HCT116 (cell line): ENCODE measurements at regions not wholly inside any gene's neighbourhood (a gene's known extent, or its start where the extent isn't known, plus 50 kb on each side); places are given as distances from the start of the nearest gene placed in this dataset.
"Not testable (repeated sequence)": the region's sequence is repeated elsewhere in the genome, so short reads cannot be mapped to it uniquely, and the experiment has no call there.

ENCODE experiments used
- ATAC-seq: fragments of 200-7000 bp; cut with Tn5 transposase; 2 replicates; pipeline ENCODE4 v1.9.1; 2020; ENCODE audit warnings: mild to moderate bottlenecking, moderate library complexity
- BruUV-seq: library from RNA; stranded (reverse); fragments of 400-500 nt; replicated peaks from 2 replicates; lab custom pipeline; 2021; lab: Mats Ljungman, UMichigan
- CTCF ChIA-PET: fragments of 300-600 bp; sonication (Branson Sonifier 250); formaldehyde crosslinking; loops from one replicate; lab custom pipeline; 2021; ENCODE audit warnings: antibody characterized with exemption; lab: Charles Lee
- POLR2A ChIA-PET: fragments of 300-600, 350-600 bp; sonication (Branson Sonifier 250); formaldehyde crosslinking; loops from one replicate; lab custom pipeline; 2021; ENCODE audit warnings: antibody characterized with exemption; lab: Charles Lee
- RAD21 ChIA-PET, 2 experiments: fragments of 300-600 bp; sonication (Branson Sonifier 250); formaldehyde crosslinking; loops; one replicate each; lab custom pipeline; 2023; ENCODE audit warnings: low total read pairs in 2 of 2; ENCODE audit not compliant: uncharacterized antibody in 2 of 2, unreplicated experiment in 2 of 2, low non-redundant PET in 1 of 2; lab: Charles Lee
- DNase-seq: peaks from one replicate; pipeline ENCODE4 v3.0.0-alpha.2; 2010; ENCODE audit warnings: low read depth, low spot score
- H2AFZ ChIP-seq: fragments of 200-600 bp; shearing (Covaris generic), sonication (generic); 2 replicates; pipeline ENCODE4 v1.6.1; 2017; ENCODE audit warnings: low read depth, mixed run types, mixed read lengths, antibody characterized with exemption, low read length; ENCODE audit not compliant: poor library complexity, severe bottlenecking
- H3K27ac ChIP-seq: 2 replicates; pipeline ENCODE4 v1.5.1; 2012; ENCODE audit warnings: low read depth, low read length
- H3K27me3 ChIP-seq: fragments of 200-600 bp; sonication (generic); 2 replicates; pipeline ENCODE4 v1.6.1; 2016; ENCODE audit warnings: mixed run types, low read length, mixed read lengths; ENCODE audit not compliant: insufficient read depth
- H3K36me3 ChIP-seq, 2 experiments: fragments of 200-500 bp in 1 of 2; fragments of 200-600 bp in 1 of 2; sonication (Bioruptor generic) in 1 of 2; sonication (generic) in 1 of 2; 2 replicates each; pipeline versions ENCODE4 v1.5.1 to v1.6.1; 2014 to 2016; ENCODE audit warnings: low read length in 2 of 2, inconsistent platforms in 1 of 2, mixed read lengths in 1 of 2, mixed run types in 1 of 2; ENCODE audit not compliant: insufficient read depth in 2 of 2, control insufficient read depth in 1 of 2
- H3K4me1 ChIP-seq, 2 experiments: fragments of 200-600 bp in 1 of 2; sonication (generic) in 1 of 2; 2 replicates each; pipeline versions ENCODE4 v1.5.1 to v1.6.1; 2012 to 2017; ENCODE audit warnings: low read length in 2 of 2, inconsistent platforms in 1 of 2, mild to moderate bottlenecking in 1 of 2, mixed read lengths in 1 of 2, mixed run types in 1 of 2, moderate library complexity in 1 of 2; ENCODE audit not compliant: insufficient read depth in 2 of 2, control insufficient read depth in 1 of 2
- H3K4me2 ChIP-seq: fragments of 200-600 bp; sonication (generic); 2 replicates; pipeline ENCODE4 v1.6.1; 2017; ENCODE audit warnings: mixed run types, low read length, mixed read lengths
- H3K4me3 ChIP-seq, 2 experiments: fragments of 200-600 bp in 1 of 2; sonication (generic) in 1 of 2; replicated peaks in 1 of 2; 2 replicates each; pipeline ENCODE4 v1.5.1; 2011 to 2016; ENCODE audit warnings: low read length in 2 of 2, control low read depth in 1 of 2, low read depth in 1 of 2, mild to moderate bottlenecking in 1 of 2, mixed read lengths in 1 of 2, mixed run types in 1 of 2
- H3K79me2 ChIP-seq: fragments of 200-600 bp; sonication (generic); 2 replicates; pipeline ENCODE4 v1.6.1; 2017; ENCODE audit warnings: mild to moderate bottlenecking, mixed run types, low read length, moderate library complexity, mixed read lengths; ENCODE audit not compliant: insufficient read depth
- H3K9ac ChIP-seq: fragments of 200-600 bp; sonication (generic); 2 replicates; pipeline ENCODE4 v1.6.1; 2016; ENCODE audit warnings: low read length, mixed read lengths
- H3K9me2 ChIP-seq: fragments of 200-600 bp; sonication (generic), shearing (Covaris generic); 2 replicates; pipeline ENCODE4 v1.6.1; 2017; ENCODE audit warnings: mixed run types, mild to moderate bottlenecking, moderate library complexity; ENCODE audit not compliant: insufficient read depth
- H3K9me3 ChIP-seq, 2 experiments: fragments of 200-500 bp in 1 of 2; fragments of 200-600 bp in 1 of 2; sonication (Bioruptor generic) in 1 of 2; sonication (generic) in 1 of 2; 2 replicates each; pipeline ENCODE4 v1.6.1; 2014 to 2017; ENCODE audit warnings: low read length in 2 of 2, mixed read lengths in 2 of 2, inconsistent platforms in 1 of 2, low read depth in 1 of 2, mild to moderate bottlenecking in 1 of 2, mixed run types in 1 of 2, moderate library complexity in 1 of 2; ENCODE audit not compliant: control insufficient read depth in 1 of 2, insufficient read depth in 1 of 2
- H4K20me1 ChIP-seq: fragments of 200-600 bp; sonication (generic), shearing (Covaris generic); 2 replicates; pipeline ENCODE4 v1.6.1; 2017; ENCODE audit warnings: mixed run types, mild to moderate bottlenecking, moderate library complexity; ENCODE audit not compliant: insufficient read depth
- ATF3 ChIP-seq: IDR thresholded peaks from 2 replicates; pipeline ENCODE4 v1.6.1; 2012
- CBX3 ChIP-seq: IDR thresholded peaks from 2 replicates; pipeline ENCODE4 v1.6.1; 2012; ENCODE audit warnings: low read depth
- CEBPB ChIP-seq: IDR thresholded peaks from 2 replicates; pipeline ENCODE4 v1.6.1; 2012; ENCODE audit warnings: low read depth
- EGR1 ChIP-seq: IDR thresholded peaks from 2 replicates; pipeline ENCODE4 v1.6.1; 2012; ENCODE audit warnings: low read depth
- EZH2 ChIP-seq: fragments of 200-600 bp; sonication (generic); IDR thresholded peaks from 2 replicates; pipeline ENCODE4 v1.6.1; 2017; ENCODE audit warnings: antibody characterized with exemption, mixed run types
- FOSL1 ChIP-seq: IDR thresholded peaks from 2 replicates; pipeline ENCODE4 v1.6.1; 2012; ENCODE audit warnings: low read depth
- JUND ChIP-seq: IDR thresholded peaks from 2 replicates; pipeline ENCODE4 v1.6.1; 2012
- POLR2A ChIP-seq: IDR thresholded peaks from 2 replicates; pipeline ENCODE4 v1.7.0; 2011; ENCODE audit warnings: borderline replicate concordance; ENCODE audit not compliant: insufficient read depth, insufficient read length; ENCODE audit errors: extremely low read depth
- RAD21 ChIP-seq: IDR thresholded peaks from 2 replicates; pipeline ENCODE4 v1.6.1; 2012; ENCODE audit warnings: low read depth, mild to moderate bottlenecking
- REST ChIP-seq: IDR thresholded peaks from 2 replicates; pipeline ENCODE4 v1.6.1; 2012; ENCODE audit warnings: low read depth
- SIN3A ChIP-seq: IDR thresholded peaks from 2 replicates; pipeline ENCODE4 v1.6.1; 2012; ENCODE audit warnings: low read depth
- SP1 ChIP-seq: IDR thresholded peaks from 2 replicates; pipeline ENCODE4 v1.6.1; 2012; ENCODE audit warnings: low read depth
- ZNF274 ChIP-seq: fragments of 200-500 bp; sonication (Bioruptor generic); IDR thresholded peaks from 2 replicates; pipeline ENCODE4 v1.6.1; 2014; ENCODE audit warnings: mild to moderate bottlenecking, low read depth, low read length, inconsistent platforms
- intact Hi-C: fragments of 100-400 bp; cut with micrococcal nuclease; formaldehyde crosslinking; loops from 2 replicates; pipeline ENCODE4 v1.10.0; 2022
- TF ChIP-seq, protein P1 (sequence below): IDR thresholded peaks from 2 replicates; pipeline ENCODE4 v1.6.1; 2011; ENCODE audit warnings: mild to moderate bottlenecking, low read length, moderate library complexity; ENCODE audit not compliant: insufficient replicate concordance; ENCODE audit errors: extremely low read depth

GRCh38 chr5:128858995-128859394 is 106.3 kb upstream of the SLC27A6 start (continued):
- TF ChIP-seq, protein P1, sequence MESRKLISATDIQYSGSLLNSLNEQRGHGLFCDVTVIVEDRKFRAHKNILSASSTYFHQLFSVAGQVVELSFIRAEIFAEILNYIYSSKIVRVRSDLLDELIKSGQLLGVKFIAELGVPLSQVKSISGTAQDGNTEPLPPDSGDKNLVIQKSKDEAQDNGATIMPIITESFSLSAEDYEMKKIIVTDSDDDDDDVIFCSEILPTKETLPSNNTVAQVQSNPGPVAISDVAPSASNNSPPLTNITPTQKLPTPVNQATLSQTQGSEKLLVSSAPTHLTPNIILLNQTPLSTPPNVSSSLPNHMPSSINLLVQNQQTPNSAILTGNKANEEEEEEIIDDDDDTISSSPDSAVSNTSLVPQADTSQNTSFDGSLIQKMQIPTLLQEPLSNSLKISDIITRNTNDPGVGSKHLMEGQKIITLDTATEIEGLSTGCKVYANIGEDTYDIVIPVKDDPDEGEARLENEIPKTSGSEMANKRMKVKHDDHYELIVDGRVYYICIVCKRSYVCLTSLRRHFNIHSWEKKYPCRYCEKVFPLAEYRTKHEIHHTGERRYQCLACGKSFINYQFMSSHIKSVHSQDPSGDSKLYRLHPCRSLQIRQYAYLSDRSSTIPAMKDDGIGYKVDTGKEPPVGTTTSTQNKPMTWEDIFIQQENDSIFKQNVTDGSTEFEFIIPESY, result no peak
- TF ChIP-seq EGR1 (no peak), CEBPB (no peak), POLR2A (no peak), ATF3 (no peak), SP1 (no peak)

- not testable (repeated sequence) for H4K20me1 ChIP-seq
Observed at GRCh38 chr5:128861155-128861554, 104.1 kb upstream of the SLC27A6 start.

DNA sequence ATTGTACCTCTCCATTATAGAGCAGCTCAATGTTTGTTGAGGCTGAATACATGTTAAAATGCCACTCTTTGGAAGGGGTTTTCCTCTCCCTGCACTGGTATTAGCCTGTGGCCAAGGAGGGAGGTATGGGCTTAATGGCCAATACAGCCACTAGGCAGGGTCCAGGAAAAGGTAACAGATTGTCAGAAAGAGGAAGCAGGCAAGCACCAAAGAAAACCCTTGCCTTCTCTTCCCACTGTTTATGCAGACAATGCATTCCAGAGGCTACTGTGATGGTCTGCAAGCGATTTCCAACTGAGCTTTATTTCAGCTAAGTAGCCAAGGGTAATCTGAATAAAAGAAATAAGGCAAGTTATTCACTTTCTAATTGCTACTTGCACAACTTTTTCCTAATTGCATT is 95.3 kb upstream of the SLC27A6 start:
- no peak for TF ChIP-seq SIN3A
- no peak for TF ChIP-seq ZNF274
- no peak for TF ChIP-seq RAD21
- no peak for TF ChIP-seq REST
- TF ChIP-seq JUND, result no peak
- TF ChIP-seq CBX3, result no peak
- TF ChIP-seq FOSL1, result no peak
- TF ChIP-seq POLR2A, result no peak
- TF ChIP-seq EGR1, result no peak
- TF ChIP-seq EZH2, result no peak
- no peak for TF ChIP-seq CEBPB
- ChIA-PET POLR2A (no interaction called here), RAD21 (no interaction called here), CTCF (no interaction called here)
- Histone ChIP-seq H3K27me3 (no peaks in the 10 kb centered on the region), H3K9me2 (no peaks in the 10 kb centered on the region), H3K4me2 (no peak overlapping the region), H3K9ac (no peak overlapping the region), H3K4me1 (no peaks in the 10 kb centered on the region), H3K79me2 (no peaks in the 10 kb centered on the region), H2AFZ (no peak overlapping the region), H3K27ac (no peak overlapping the region), H3K9me3 (no peaks in the 10 kb centered on the region), H3K4me3 (no peak overlapping the region), H4K20me1 (no peaks in the 10 kb centered on the region), H3K36me3 (no peaks in the 10 kb centered on the region)
- ATAC-seq (no peak), DNase-seq (no peak)
- no TSS peak for BruUV-seq
- intact Hi-C loops, result no loop called here

More at GRCh38 chr5:128861155-128861554, 104.1 kb upstream of the SLC27A6 start:
- H3K4me1 ChIP-seq, CTCF ChIA-PET, H3K4me3 ChIP-seq, H3K9me3 ChIP-seq, H3K9ac ChIP-seq, H3K27me3 ChIP-seq, H3K36me3 ChIP-seq, H2AFZ ChIP-seq, BruUV-seq, DNase-seq, intact Hi-C loops, H3K9me2 ChIP-seq, H3K4me2 ChIP-seq, ATAC-seq, H3K79me2 ChIP-seq, RAD21 ChIA-PET, POLR2A ChIA-PET, H3K27ac ChIP-seq: not testable (repeated sequence)
